Panc1 (cell line): ENCODE measurements at regions not wholly inside any gene's neighbourhood (a gene's known extent, or its start where the extent isn't known, plus 50 kb on each side); places are given as distances from the start of the nearest gene placed in this dataset.

Experiments used
- ATAC-seq: fragments of 200-7000 bp; cut with Tn5 transposase; 2 replicates; pipeline ENCODE4 v1.9.1; 2020; ENCODE audit warnings: mild to moderate bottlenecking, moderate library complexity
- BruUV-seq: library from RNA; stranded (reverse); fragments of 400-500 nt; replicated peaks from 2 replicates; lab custom pipeline; 2021; lab: Mats Ljungman, UMichigan
- CTCF ChIA-PET: fragments of 300-600 bp; sonication (Branson Sonifier 250); formaldehyde crosslinking; loops from one replicate; lab custom pipeline; 2022; ENCODE audit warnings: antibody characterized with exemption; lab: Charles Lee
- POLR2A ChIA-PET: fragments of 300-600 bp; sonication (Branson Sonifier 250); formaldehyde crosslinking; loops from one replicate; lab custom pipeline; 2022; ENCODE audit warnings: antibody characterized with exemption; lab: Charles Lee
- DNase-seq: peaks from one replicate; pipeline ENCODE4 v3.0.0-alpha.2; 2010; ENCODE audit warnings: low read depth, low spot score
- H3K27ac ChIP-seq: 2 replicates; pipeline ENCODE4 v1.5.1; 2011; ENCODE audit warnings: mild to moderate bottlenecking, low read length, inconsistent platforms
- H3K27me3 ChIP-seq: fragments of 200-500 bp; sonication (Bioruptor generic); 2 replicates; pipeline ENCODE4 v1.6.0; 2014; ENCODE audit warnings: low read length, inconsistent platforms; ENCODE audit not compliant: control insufficient read depth, insufficient read depth
- H3K36me3 ChIP-seq: fragments of 200-500 bp; sonication (Bioruptor generic); 2 replicates; pipeline ENCODE4 v1.5.1; 2014; ENCODE audit warnings: inconsistent platforms, mild to moderate bottlenecking, low read length, moderate library complexity; ENCODE audit not compliant: control insufficient read depth, insufficient read depth
- H3K4me1 ChIP-seq: 2 replicates; pipeline ENCODE4 v1.5.1; 2011; ENCODE audit warnings: inconsistent platforms, mild to moderate bottlenecking, low read length, moderate library complexity; ENCODE audit not compliant: control insufficient read depth, insufficient read depth
- H3K4me3 ChIP-seq, 2 experiments: 2 replicates each; pipeline ENCODE4 v1.5.1; 2011 to 2012; ENCODE audit warnings: low read depth in 2 of 2, low read length in 2 of 2, mild to moderate bottlenecking in 2 of 2, inconsistent platforms in 1 of 2, moderate library complexity in 1 of 2
- H3K9me3 ChIP-seq: fragments of 200-500 bp; sonication (Bioruptor generic); 2 replicates; pipeline ENCODE4 v1.5.1; 2014; ENCODE audit warnings: low read depth, mild to moderate bottlenecking, inconsistent platforms, low read length, moderate library complexity; ENCODE audit not compliant: control insufficient read depth, insufficient read depth
- POLR2AphosphoS5 ChIP-seq: IDR thresholded peaks from 2 replicates; pipeline ENCODE4 v1.6.1; 2012; ENCODE audit warnings: mild to moderate bottlenecking, low read depth, low read length, moderate library complexity
- SIN3A ChIP-seq: IDR thresholded peaks from 2 replicates; pipeline ENCODE4 v1.6.1; 2012; ENCODE audit warnings: low read depth, mild to moderate bottlenecking, low read length, moderate library complexity, borderline replicate concordance; ENCODE audit not compliant: insufficient read depth
- TCF7L2 ChIP-seq: IDR thresholded peaks from 2 replicates; pipeline ENCODE4 v1.6.1; 2011; ENCODE audit warnings: mild to moderate bottlenecking, low read depth, low read length, inconsistent platforms
- in situ Hi-C: cut with HindIII; loops from 2 replicates; pipeline ENCODE4 v1.10.0; 2016; ENCODE audit warnings: low sequenced_read_pairs, low pct_unique_long_range_greater_than_20kb
- intact Hi-C: fragments of 100-400 bp; cut with micrococcal nuclease; formaldehyde crosslinking; loops from one replicate; pipeline ENCODE4 v1.10.0; 2022; ENCODE audit not compliant: unreplicated experiment
- TF ChIP-seq, protein P1 (sequence below): fragments of 450-650 bp; IDR thresholded peaks from 2 replicates; pipeline ENCODE4 v1.5.1; 2017; ENCODE audit warnings: mild to moderate bottlenecking
- TF ChIP-seq, protein P2 (sequence below), 2 experiments: IDR thresholded peaks; 2 replicates each; pipeline ENCODE4 v1.6.1; 2011 to 2012; ENCODE audit warnings: low read depth in 2 of 2, control low read depth in 1 of 2, low read length in 1 of 2, mild to moderate bottlenecking in 1 of 2, moderate library complexity in 1 of 2; ENCODE audit not compliant: insufficient read depth in 1 of 2

DNA sequence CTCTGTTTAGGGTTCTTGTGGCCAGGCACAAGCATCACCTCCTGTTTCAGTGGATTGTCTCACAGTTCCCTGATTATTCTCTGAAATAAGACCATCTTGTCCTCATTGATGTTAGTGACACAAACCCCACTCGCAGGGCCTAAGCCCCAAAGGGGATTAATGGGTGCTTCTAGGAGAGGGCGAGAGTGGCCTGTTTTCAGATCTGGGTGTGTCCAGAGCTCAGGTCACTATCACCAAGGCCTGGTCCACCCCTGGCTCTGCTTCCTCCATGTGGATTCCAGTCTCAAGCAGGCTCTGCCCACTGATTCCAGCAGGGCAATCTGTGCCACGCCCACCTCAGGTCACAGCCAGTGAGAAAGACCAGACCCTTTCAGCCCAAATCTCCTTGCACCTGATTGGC lies 361.9 kb downstream of the ADGRD1 start:
- no peak overlapping the region for H3K27ac ChIP-seq
- peaks cover 5% of the 10 kb centered on the region; the same call in 1 of the 2 replicates for H3K9me3 ChIP-seq
- ATAC-seq (no peak), DNase-seq (no peak)
- in situ Hi-C loops: no loop called here
- intact Hi-C loops: no loop called here
- H3K4me1 ChIP-seq: no peaks in the 10 kb centered on the region
- no peaks in the 10 kb centered on the region for H3K27me3 ChIP-seq
- H3K36me3 ChIP-seq: no peaks in the 10 kb centered on the region
- BruUV-seq: no TSS peak
- no peak overlapping the region for H3K4me3 ChIP-seq
- CTCF ChIA-PET: no interaction called here
- POLR2A ChIA-PET: no interaction called here
- TF ChIP-seq TCF7L2: no peak
- no peak for TF ChIP-seq POLR2AphosphoS5
- TF ChIP-seq, protein P1, sequence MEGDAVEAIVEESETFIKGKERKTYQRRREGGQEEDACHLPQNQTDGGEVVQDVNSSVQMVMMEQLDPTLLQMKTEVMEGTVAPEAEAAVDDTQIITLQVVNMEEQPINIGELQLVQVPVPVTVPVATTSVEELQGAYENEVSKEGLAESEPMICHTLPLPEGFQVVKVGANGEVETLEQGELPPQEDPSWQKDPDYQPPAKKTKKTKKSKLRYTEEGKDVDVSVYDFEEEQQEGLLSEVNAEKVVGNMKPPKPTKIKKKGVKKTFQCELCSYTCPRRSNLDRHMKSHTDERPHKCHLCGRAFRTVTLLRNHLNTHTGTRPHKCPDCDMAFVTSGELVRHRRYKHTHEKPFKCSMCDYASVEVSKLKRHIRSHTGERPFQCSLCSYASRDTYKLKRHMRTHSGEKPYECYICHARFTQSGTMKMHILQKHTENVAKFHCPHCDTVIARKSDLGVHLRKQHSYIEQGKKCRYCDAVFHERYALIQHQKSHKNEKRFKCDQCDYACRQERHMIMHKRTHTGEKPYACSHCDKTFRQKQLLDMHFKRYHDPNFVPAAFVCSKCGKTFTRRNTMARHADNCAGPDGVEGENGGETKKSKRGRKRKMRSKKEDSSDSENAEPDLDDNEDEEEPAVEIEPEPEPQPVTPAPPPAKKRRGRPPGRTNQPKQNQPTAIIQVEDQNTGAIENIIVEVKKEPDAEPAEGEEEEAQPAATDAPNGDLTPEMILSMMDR: no peak
- TF ChIP-seq, protein P2, sequence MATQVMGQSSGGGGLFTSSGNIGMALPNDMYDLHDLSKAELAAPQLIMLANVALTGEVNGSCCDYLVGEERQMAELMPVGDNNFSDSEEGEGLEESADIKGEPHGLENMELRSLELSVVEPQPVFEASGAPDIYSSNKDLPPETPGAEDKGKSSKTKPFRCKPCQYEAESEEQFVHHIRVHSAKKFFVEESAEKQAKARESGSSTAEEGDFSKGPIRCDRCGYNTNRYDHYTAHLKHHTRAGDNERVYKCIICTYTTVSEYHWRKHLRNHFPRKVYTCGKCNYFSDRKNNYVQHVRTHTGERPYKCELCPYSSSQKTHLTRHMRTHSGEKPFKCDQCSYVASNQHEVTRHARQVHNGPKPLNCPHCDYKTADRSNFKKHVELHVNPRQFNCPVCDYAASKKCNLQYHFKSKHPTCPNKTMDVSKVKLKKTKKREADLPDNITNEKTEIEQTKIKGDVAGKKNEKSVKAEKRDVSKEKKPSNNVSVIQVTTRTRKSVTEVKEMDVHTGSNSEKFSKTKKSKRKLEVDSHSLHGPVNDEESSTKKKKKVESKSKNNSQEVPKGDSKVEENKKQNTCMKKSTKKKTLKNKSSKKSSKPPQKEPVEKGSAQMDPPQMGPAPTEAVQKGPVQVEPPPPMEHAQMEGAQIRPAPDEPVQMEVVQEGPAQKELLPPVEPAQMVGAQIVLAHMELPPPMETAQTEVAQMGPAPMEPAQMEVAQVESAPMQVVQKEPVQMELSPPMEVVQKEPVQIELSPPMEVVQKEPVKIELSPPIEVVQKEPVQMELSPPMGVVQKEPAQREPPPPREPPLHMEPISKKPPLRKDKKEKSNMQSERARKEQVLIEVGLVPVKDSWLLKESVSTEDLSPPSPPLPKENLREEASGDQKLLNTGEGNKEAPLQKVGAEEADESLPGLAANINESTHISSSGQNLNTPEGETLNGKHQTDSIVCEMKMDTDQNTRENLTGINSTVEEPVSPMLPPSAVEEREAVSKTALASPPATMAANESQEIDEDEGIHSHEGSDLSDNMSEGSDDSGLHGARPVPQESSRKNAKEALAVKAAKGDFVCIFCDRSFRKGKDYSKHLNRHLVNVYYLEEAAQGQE (IDR thresholded peaks at IDR 0.05; ENCODE audit: insufficient read depth in 1 of 2, low read depth in 2 of 2, low read length in 1 of 2): no peak
- no peak for TF ChIP-seq SIN3A

DNA sequence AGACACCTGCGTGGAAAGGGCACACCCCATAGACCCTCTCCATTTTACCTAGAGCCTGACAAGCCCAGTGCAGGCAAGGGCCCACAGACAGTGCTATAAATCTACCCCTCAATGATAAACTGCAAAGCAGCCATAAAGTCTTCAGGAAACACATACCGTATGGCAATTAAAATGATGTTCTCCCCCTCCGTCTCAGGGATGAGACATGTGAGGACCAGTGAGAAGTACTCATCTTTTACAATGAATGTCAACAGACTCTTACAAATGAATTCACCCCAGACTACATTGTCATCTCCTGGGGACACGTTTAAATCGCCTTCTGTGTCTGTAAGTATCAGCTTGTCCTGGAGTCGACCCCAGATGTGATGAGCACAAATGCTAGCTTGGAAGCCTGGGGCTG lies 362.7 kb downstream of the ADGRD1 start:
- ChIA-PET POLR2A (no interaction called here), CTCF (no interaction called here)
- Histone ChIP-seq H3K27ac (no peak overlapping the region), H3K4me3 (no peak overlapping the region), H3K9me3 (peaks cover 8% of the 10 kb centered on the region; the same call in 1 of the 2 replicates), H3K36me3 (no peaks in the 10 kb centered on the region), H3K4me1 (no peaks in the 10 kb centered on the region), H3K27me3 (no peaks in the 10 kb centered on the region)
- intact Hi-C loops (no loop called here), in situ Hi-C loops (no loop called here)
- no peak for TF ChIP-seq SIN3A
- TF ChIP-seq POLR2AphosphoS5: no peak
- TF ChIP-seq, protein P2 (IDR thresholded peaks at IDR 0.05; ENCODE audit: insufficient read depth in 1 of 2, low read depth in 2 of 2, low read length in 1 of 2): no peak
- no peak for TF ChIP-seq TCF7L2
- TF ChIP-seq, protein P1: no peak
- no peak for DNase-seq
- no TSS peak for BruUV-seq
- ATAC-seq: no peak
